Left colon (tissue), 2 donors: ENCODE measurements at regions not wholly inside any gene's neighbourhood (a gene's known extent, or its start where the extent isn't known, plus 50 kb on each side); places are given as distances from the start of the nearest gene placed in this dataset.
A peak's percentile ranks its signal among the peaks of the same experiment; 100 is the strongest.

Source experiments
- ATAC-seq: fragments of 200-7000 bp; cut with Tn5 transposase; one replicate; pipeline ENCODE4 v1.9.1; 2020; ENCODE audit warnings: mild to moderate bottlenecking, moderate library complexity
- DNase-seq, 2 donors: peaks; one replicate each; pipeline ENCODE4 v3.0.0-alpha.2; 2020
- intact Hi-C, 2 donors: fragments of 100-400 bp; cut with DNase I in 1 of 2; cut with micrococcal nuclease in 1 of 2; formaldehyde crosslinking; loops; one replicate each; pipeline versions ENCODE4 v1.11.2 to v1.14.0; 2022; cut with DNase I, micrococcal nuclease
- donor health status: DM: no; HTN: no; CAD: no.
- donor health status: DM: yes; HTN: yes; CAD: no.

DNA sequence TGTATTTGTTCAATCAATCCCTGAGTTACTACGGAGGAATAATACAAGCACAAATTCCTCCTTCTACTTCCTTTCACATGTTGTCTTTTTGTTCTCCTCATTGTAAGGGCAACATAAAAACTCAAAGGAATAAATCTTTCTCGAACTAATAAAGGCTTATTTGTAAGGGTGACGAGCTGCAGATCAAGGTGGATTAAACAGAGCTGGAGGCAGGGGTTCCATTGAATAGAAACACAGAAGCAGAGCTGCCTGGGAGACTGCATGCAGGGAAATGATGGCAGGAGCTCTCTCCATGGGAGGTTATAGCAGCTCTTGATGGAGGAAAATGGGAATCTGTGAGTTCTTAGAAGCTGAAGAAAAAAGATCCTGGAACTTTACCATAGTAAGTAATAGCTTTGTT is 160.2 kb downstream of the CYYR1 start:
- intact Hi-C loops, result no loop called here
- ATAC-seq (no peak), DNase-seq (no peak)

DNA sequence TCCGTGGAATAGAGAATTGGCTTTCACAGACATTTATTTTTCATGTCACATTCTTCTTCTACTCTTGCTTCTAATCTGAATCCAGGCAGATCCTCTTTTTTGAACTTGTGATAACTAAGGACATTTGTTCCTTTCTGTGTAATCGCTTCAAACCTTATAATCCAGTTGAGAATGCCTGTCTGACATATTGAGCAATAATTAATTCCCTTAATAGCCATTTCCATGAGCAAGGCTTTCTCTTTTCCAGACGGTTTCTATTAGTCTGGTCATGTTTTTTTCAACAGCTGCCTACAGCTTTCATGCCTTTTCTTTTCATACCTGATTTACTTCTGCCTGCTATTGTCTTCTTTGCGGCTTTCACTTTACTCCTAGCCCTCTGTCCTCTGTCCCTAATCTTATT is 163.4 kb downstream of the CYYR1 start:
- no peak for ATAC-seq
- intact Hi-C loops, result no loop called here
- no peak for DNase-seq

DNA sequence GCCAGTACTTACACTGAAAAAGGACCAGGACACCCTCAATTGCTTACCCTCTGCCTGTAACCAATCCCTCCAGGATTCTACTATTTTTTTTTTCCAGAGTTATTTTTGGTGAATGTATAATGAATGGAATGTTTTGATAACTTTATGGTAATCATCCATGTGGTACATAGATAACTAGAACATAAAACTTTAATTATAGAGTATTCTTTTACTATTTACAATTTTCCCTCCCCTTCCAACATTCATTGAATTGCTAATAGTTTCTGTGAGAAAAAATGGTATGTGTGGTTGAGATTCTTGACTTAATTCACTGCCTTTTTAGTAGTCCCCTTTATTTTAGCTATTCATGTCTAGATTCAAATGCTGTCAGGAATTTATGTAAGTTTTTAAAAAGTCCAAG is 164.6 kb downstream of the CYYR1 start:
- intact Hi-C loops, result no loop called here
- no peak for ATAC-seq
- no peak for DNase-seq

DNA sequence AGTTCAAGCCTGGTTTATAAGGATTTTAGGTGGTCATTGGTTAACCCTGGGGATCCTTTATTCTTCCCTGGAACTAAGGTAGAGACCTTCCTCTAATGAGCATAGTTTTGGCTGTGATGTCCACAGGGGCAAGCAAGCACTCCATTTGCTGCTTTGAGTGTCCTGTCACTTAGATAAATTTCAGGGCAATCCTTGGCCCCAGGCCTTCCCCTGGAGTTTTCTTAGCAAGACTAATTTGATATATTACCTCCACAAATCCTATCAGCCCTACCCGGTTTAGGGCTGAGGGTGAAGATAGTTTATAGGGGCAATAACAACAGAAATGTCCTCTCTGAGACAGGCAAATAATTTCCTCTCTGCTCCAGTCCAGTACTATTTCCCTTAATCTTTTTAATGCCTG is 166.6 kb downstream of the CYYR1 start:
- ATAC-seq, result no peak

DNA sequence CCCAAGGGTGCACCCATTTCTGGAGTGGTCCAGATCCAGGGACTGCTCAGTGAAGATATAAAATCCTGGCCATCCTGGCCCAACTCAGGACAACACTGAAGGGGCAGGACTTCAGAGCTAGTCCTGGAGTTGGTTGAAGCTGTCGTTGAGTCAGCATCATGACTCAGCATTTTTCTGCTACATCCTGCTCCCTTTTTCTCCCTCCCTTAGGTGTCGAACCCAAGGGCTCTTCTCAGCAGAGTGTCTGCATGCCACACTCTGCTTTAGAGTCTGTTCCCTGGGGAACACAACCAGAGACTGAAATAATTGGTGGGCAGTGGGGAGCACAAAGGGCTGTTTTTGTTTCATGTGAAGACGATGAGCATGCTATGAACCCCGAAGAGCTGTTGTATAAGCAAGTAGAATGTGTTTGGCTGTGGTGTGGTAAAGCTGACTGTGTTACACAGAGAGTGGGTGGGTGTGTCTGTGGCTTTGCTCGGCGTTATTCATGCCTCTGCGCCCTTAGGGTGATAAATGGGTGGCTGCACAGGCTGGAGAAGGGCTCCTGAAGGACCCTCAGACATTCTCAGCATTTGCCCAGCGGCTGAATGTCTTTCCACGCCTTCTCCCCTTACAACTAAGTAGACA is 167.2 kb downstream of the CYYR1 start:
- DNase-seq (no peak), ATAC-seq (no peak)
- intact Hi-C loops, result no loop called here

More for the DNA sequence above, 166.6 kb downstream of the CYYR1 start:
- no peak for DNase-seq
- intact Hi-C loops, result no loop called here

DNA sequence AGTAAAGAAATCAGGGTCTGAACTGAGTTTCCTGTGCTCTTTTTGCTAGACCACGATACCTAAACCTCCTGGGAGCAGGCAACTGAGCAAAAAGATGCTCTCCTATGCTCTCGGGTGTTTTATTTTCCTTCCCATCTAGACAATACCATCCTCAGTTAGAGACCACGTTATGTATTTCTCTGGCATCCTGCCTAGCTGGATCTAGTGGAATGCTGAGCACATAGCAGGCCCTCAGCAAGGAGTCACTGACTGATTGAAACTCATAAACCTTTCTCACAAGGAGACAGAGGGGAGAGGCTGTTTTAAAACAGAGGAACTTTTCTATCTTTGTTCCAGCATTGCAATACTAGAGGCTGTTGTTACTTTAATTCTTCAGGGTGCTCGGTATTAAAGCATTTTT is 168.0 kb downstream of the CYYR1 start:
- intact Hi-C loops, result no loop called here
- ATAC-seq (no peak), DNase-seq (no peak)

DNA sequence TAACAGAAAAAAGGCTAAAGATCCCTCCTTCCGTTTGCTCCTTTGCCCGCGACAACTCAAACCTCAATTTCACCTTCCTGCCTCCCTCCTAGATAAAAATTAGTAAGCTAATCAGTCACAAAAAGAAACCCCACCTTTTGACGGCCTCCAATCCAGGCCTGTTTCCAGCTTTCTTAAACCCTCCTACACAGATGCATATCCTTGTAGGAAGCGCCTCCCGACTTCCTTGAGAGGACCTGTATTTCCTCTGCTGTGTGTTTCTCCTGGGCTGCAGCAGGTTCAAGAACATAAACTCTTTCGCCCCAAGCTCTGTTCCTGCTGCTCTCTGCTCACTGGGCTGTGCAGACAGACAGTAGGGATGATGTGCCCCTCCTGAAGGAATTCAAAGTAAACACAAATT is 168.8 kb downstream of the CYYR1 start:
- intact Hi-C loops, result no loop called here
- ATAC-seq, result no peak
- DNase-seq, result no peak

DNA sequence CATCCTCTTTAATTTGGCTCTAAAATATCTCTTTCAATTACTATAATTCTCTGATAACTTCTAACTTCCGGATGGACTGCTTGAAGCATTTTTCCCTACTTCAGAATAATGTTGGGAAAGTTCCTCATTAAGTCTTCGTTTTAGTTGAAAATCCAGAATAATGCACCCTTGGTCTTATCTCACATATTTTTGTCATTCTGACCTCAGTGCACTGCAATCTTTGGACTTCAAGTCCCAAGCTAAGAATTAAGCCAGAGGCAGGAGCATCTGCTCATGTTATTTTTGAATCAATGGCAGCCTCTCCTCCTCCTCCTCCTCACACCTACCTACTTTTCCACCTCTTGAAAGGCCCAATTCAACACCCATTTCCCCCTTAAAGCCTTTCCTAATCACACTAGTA is 169.8 kb downstream of the CYYR1 start:
- ATAC-seq (no peak), DNase-seq (no peak)
- intact Hi-C loops, result no loop called here

DNA sequence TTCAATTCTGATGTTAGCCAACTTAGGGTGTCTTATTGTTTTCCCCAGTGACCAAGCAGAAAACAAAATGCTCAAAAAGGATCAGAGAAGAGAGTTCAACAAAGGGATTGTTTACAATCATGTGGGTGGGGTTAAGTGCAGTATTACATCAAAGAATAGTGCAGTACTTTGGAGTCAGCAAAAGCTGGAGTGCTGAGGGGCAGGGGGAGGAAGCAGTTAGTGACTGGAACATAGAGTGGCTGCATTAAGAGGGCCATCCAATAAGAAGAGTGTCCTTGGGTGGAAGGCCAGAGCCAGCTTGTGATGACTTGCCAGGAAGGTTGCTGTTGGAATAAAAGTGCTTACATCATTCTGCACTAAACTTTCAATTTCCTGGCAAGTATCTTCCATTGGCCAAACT is 175.5 kb downstream of the CYYR1 start:
- no peak for ATAC-seq
- DNase-seq, result no peak
- intact Hi-C loops, result no loop called here

DNA sequence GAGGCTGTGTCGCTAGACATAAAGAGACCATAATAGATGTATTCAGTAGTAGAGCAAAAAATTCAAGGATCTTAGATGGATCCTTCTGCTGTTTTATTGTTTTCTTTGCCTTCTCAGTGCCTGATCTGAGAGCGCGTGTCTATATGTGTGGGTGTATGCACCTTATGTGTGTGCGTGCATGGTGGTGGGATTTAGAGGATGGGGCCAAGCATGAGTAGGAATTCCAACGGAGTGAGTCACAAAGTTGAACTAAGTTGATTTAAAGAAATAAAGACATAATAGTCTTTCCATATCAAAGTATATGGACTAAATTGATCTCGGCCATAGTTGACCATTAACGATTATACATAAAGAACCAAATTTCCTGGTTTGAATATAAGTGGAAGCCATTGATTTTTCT is 178.7 kb downstream of the CYYR1 start:
- intact Hi-C loops, result no loop called here
- DNase-seq, result no peak
- no peak for ATAC-seq

DNA sequence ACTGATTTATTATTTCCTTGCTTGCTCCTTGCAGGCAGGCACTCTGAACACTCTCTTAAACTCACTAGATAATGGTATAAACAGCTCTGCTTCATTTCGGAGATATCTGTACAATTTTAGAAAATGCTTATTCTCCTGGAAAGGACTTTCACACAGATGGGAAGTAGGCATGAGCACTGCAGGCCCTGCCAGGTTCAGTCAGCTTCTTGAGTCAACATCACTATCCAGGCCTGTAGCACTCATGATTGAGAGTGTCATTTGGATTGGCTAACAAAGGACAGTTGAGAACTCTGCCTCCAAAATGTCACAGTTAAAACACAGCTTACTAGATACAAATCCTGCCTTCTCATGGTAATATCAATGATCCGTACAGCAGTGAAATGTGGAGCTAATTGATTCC is 181.9 kb downstream of the CYYR1 start:
- DNase-seq, result no peak
- intact Hi-C loops, result no loop called here
- ATAC-seq, result no peak

DNA sequence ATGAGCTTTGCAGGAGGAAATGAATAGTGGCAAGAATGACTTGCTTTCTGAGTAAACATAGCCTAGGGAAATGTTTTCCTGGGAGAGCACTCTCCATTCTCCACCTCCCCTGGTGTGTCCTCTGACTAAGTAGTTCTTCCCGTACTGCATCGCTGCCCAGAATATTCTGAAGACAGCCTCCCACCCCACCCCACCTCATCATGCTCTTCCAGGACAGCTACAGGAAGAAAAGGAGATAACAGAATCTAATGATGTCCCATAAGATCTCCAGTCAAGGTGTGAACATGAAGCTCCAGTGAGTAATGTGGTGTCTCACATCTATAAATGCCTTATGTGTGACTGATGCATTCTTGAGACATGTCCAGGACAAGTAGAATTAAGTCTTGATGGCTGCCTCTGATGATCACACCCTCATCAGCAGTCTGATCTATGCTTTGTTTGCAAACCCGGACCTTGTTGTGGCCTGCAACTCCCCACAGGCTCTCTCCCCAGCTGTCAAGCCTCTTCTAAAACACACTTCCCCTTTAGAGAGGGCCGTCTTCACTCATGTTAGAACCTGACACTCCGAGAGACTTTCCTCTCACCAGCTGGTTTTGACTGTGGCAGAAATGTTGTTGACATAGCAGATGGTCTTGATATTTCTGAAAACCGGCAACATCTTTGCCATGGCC is 183.0 kb downstream of the CYYR1 start:
- intact Hi-C loops, result no loop called here
- ATAC-seq (no peak), DNase-seq (no peak)

DNA sequence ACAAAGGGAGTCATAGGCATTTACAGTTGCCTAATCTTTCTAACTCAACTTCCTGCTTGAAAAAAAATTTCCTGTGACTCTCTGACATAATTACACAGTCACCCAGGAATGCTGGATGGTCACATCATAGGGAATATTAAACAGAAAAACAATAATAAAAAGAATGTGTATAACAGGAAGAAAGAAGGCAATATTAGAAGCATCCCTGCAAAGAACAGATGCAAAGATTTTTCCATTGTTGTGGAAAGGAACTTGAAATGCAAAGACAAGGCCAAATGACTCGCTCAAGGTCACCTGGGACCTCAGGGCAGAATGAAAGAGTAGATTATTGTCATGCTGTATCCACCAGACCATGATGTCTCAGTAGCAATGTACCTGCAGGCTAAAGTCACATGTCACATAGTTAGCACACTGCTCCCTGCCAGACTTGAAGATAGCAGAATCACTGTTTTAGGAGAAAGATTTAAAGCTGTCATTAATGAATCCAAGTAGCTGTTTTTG is 184.3 kb downstream of the CYYR1 start:
- ATAC-seq (no peak), DNase-seq (no peak)
- intact Hi-C loops, result no loop called here

DNA sequence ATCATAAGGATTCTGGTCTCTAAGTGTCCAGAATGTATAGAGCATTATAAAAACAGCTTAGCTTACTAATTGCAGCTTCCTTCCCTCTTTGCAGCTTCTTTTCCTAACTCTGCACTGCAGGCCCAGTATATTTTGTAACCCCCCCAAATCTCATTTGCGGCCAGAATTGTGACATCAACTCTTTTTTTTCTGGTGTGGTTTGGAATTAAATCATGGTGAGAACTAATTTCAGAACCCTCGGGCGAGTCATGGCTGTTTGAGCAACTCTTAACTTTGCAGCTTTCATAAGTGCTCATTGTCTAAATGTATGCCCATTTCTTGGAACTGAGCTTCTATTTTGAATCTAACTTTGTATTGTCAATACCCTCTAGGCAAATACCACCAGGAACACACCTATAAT is 187.4 kb downstream of the CYYR1 start:
- no peak for DNase-seq
- ATAC-seq, result no peak
- intact Hi-C loops, result no loop called here

DNA sequence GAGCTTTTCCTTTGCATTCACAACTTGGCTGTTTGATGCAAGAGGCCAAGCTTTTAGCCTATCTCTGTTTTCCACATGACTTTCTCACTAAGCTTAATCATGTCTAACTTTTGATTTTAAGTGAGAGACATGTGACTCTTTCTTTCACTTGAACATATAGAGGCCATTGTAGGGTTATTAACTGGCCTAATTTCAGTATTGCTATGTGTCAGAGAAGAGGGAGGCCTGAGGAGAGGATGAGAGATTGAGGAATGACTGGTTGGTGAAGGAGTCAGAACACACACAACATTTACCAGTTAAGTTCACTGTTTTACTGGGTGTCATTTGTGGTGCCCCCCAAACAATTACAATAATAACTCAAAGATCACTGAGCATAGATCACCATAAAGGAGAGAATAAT is 193.5 kb downstream of the CYYR1 start:
- ATAC-seq (no peak), DNase-seq (no peak)
- intact Hi-C loops, result no loop called here

DNA sequence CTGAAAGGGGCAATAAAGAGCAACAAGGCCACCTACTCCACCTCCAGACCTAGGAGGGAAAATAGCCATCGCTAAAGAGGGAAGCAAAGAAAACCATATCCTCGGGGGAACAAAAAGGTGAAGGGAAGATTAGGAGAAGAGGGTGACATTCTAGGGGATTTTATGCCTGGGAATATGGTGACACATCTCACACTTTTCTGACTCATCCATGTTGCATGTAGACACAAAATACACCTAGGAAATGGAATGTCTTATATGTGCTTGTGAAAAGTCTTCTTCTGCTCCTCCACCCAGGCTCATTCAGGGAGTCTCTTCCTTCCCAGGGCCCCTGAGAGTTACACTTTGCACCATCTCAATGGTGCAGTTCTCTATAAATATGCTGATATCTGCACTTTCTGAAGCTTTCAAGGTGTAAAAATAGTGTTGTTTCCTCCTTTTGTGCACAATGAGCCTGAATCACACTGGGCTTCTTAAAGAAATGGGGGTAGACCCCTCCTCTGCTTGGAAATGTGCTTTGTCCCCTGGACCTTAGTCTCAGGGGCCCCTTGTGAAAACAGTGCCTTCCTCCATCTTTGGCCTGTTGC is 195.9 kb downstream of the CYYR1 start:
- DNase-seq (no peak), ATAC-seq (no peak)
- intact Hi-C loops, result no loop called here

DNA sequence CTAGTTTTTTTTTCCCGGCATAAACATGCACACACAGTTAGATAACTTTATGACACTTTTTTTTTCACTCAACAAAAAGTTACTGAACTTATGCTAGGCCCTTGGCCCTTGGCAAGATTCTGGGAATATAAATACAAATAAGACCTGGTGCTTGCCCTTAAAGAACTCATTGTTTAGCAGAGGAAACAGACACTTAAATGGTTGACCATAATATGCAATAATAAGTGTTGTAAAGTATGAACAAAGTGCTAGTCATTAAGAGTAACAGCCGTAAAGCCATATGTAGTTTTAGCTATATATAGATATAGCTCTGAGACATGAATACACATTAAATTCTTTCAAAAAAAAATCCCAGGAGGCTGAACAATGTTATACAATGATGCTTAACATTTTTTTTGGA is 198.3 kb downstream of the CYYR1 start:
- DNase-seq (no peak), ATAC-seq (peak; percentile 80)
- intact Hi-C loops, result no loop called here

DNA sequence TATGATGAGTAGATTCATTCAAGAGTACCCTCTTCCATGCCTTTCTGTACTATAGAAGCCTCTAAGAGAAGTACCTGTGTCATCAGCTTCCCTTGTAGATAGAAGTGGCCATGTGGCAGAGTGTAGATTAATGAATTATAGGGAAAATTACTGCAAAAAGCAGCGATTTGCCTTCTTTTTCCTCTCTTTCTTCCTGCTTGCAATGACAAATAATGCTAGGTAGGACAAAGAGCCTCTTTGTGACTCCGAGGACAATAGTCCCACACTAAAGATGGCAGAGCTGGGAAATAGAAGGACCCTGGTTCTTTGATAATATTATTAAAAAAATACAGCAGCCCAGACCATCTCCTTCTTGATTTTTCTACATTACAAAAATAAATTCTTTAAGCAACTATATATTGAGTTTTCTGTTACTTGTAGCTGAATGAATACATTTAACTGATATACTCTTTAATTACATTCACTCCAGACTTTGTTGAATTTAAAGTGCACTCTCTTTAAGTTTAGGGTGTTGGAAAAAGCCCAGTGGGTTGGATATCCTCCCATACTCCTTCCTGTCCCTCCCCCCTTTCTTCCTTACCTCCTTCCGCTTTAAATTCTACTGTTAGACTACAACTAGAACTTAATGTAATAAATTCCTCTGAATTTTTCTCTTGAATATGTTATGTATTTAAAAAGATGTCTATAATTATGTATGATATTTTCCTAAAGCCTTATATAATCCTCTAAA is 198.2 kb upstream of the APP start:
- ATAC-seq, result no peak
- intact Hi-C loops, result no loop called here
- no peak for DNase-seq

DNA sequence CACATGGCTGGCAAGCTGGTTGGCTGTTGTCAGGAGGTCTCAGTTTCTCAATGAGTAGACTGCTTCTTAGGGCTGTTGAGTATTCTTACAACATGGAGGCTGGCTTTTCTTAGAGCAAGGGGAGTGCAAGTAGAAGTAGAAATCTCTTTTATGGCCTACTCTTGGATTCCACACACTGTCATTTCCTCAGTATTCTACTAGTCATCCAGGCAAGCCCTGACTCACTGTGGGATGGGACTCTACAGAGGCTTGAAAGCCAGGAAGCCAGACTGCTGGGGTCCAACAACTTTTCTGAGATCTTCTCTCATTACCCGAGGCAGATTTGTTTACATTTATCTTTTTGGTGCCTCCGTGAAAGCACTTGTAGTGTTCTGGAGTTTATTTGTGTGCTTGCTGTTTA is 196.2 kb upstream of the APP start:
- ATAC-seq (no peak), DNase-seq (no peak)
- intact Hi-C loops, result no loop called here

DNA sequence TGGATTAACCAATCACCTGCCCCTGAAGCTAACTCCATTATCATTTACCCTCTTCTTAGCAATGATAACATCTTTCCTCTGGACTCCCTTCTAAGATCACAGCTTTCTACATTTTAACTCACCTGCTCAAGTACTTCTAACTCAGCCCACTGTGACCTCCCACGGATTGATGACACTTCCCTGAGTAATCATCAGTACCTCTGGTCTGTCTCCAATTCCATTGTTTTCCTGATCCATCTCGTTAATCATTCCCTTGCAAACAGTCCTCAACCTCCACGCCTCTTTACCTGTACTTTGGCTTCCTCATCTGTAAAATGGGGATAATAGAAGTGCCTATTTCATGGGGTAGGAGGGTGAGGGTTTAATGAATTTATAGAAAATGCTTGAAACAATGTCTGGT is 195.3 kb upstream of the APP start:
- DNase-seq (no peak), ATAC-seq (no peak)
- intact Hi-C loops, result no loop called here
